M059J (cell line): ENCODE measurements at regions not wholly inside any gene's neighbourhood (a gene's known extent, or its start where the extent isn't known, plus 50 kb on each side); places are given as distances from the start of the nearest gene placed in this dataset.

ENCODE experiments used
- DNase-seq: peaks from one replicate; pipeline ENCODE4 v3.0.0-alpha.2; 2012; ENCODE audit warnings: low read depth

DNA sequence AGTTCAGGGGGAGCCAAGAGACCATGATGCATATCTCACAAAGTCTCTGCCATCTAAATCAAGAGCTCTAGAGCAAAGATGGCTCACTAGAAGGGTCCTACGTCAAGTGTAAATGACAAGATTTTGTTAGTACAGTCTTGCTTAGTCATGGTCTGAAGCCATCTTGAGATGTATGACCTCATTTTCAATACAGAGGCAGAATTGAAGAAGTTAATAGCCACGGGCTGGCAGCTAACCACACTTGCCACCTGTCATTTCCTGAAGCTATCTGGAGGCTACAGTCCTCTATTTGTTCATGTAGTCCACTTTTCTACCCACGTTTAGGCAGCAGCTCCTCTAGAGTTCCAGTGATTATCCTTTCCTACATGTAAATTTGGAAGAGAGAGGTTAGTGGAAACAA lies 231.7 kb upstream of the CDH12 start:
- no peak for DNase-seq

DNA sequence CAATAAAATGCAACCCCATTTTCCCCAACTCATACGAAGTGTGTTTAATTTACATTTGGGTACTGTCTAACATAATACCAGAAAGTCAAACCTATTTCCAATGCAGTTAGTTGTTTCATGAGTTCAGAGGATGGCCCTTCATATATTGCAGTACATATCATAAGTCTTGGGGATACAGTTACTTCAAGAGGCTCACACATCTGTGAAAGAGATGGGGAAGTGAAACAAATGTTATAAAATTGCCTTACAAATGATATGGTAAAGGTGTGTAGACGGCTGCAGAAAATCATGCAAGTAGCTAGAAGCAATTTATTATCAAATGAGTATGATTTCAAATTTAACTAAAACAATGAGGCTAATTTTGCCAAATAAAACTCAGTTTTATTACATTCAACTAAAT lies 219.0 kb upstream of the CDH12 start:
- DNase-seq, result no peak

DNA sequence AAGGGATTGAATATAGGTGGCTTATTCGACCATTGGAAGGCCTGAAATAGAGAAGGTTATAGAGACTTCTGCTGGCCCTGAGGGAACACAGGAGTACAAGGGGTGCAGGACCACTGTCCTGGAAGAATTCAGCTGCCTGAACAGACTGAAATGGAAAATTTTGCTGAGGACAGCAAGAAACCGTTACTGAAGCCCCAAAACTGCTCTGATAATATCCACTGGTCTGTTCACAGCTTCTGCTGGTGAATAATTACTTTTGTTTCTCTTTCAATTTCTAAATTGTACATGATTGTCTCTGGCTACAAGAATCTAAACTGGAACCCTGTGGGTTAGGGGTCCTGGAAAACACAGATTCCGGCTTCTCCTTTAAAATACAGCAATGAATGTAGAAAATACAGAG lies 218.5 kb upstream of the CDH12 start:
- no peak for DNase-seq

DNA sequence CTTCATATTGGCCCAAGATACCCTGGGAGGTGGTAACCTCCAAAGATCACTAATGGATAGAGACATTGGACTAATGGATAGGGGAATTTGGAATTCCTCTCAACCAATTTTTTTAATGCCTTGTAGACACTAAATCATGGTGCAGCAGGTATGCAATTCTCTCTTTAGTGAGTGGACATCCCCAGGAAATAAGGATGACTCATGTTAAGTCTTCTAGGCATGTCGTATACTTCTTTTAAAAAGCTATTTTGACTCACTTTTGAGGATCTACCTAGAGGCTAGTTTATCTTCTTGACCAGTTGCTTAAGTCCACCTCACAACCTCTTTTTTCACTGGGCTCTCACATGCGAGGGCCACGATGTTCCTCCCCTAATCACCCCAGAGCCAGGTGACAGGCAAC lies 211.6 kb upstream of the CDH12 start:
- no peak for DNase-seq

DNA sequence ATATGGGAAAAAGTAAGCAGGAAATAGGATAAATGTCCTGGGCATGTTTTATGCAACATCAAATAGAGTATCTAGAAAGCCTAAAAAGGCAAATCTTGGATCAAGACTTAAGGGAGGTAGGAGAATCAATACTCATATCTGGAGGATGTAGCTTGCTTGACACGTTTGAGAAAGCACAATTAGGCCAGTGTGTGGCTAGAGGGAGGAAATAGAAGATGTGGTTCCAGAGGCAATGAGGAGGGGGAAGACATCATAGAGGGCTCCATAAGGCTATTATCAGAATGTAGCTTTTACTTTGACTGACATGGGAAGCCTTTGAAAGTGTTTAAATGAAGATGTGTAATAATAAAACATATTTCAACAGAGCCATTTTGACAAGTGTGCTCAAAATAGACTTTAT lies 200.7 kb upstream of the CDH12 start:
- no peak for DNase-seq

DNA sequence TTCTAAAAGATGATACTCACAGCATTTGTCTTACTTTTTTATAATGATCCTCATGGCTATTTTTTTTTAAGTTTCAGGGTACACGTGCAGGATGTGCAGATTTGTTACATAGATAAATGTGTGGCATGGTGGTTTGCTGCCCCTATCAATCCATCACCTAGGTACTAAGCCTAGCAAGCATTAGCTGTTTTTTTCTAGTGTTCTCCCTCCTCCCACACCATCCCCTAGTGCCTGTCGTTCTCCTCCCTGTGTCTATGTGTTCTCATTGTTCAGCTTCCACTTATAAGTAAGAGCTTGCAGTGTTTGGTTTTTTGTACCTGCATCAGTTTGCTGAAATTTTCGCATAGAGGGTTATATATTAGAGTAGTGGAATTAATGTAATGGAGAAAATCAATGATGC lies 189.1 kb upstream of the CDH12 start:
- DNase-seq, result no peak

DNA sequence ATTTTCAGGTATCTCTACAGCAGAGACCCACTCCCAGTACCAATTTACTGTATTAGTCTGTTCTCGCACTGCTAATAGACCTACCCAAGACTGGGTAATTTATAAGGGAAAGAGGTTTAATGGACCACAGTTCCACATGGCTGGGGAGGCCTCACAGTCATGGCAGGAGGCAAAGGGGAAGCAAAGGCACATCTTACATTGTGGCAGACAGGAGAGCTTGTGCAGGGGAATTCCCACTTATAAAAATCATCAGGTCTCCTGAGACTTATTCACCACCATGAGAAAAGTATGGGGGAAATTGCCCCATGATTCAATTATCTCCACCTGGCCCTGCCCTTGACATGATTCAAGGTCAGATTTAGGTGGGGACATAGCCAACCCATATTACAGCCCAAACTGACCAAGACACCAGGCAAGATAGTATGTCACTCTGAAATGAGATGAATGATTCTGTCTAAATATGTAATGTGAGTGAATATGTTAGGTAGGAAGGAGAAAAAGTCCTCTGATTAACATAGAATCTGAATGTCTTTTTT lies 182.5 kb upstream of the CDH12 start:
- no peak for DNase-seq

DNA sequence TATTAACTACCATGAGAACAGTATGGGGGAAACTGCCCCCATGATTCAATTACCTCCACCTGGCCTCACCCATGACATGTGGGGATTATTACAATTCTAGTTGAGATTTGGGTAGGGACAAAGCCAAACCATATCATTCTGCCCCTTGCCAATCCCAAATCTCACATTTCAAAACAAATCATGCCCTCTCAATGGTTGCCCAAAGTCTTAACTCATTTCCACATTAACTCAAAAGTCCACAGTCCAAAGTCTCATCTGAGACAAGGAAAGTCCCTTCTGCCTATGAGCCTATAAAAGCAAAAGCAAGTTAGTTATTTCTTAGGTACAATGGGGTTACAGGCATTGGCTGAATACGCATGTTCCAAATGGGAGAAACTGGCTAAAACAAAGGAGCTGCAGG lies 180.7 kb upstream of the CDH12 start:
- DNase-seq, result no peak

DNA sequence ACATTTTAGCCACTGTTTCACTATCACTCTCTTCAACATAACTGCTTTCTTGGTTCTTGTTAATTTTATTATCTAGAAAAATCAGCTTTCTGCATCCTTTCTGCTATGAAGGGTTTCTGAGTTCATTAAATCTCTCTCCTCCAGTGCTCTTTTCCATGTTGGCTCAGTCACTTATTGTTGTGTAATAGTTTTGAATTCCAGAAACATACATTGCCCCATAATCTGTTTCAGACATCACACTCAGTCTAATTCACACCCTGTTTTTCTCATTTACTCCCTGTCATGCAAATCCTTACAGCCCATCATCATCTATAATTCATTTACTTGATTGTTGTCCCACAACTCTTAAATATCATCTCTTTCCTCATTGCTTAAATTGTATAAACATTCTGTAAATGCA lies 176.1 kb upstream of the CDH12 start:
- no peak for DNase-seq

DNA sequence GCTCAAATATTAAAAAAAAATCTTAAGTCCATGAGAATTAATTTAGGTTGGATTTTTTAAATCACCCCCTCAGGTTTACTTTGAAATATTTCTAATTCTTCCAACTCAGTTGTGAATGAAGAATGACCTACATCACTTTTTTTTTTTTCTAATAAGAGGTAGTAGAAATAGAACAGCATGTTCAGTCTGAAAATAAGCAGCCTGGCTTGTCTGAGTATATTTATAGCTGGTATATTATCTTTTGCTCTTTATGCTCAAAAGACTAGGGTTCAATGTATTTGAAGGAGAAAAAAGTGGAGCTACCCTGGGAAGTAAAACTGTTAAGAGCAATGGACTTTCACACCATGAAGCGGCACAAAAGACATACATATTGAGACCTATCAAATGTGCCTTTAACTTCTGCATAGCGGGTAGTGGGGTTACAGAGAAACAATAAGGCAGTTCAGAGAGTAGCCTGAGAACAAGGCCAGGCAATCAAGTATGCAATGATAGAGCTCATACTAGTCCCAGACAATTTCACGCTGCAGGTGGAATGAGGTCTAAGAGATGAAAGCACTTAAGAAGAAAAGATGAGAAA lies 175.4 kb upstream of the CDH12 start:
- no peak for DNase-seq

DNA sequence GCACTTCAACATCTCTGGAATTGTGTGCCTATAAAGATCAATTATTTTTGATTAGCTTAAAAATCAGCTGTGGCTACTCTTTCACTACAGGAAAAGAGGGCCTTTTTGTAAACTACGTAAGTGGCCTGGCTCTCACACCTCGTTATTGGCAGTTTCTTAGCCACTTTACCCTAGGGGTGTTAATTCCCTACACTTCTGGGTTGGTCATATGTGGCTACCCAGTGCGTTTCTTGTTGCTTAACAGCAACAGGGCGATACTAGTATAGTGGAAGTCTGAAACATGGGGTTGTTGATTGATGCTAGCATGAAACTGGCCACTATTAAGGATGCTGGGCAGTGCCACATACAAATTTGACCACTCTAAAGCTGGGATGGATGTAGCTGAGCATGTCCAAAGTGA lies 174.7 kb upstream of the CDH12 start:
- no peak for DNase-seq

DNA sequence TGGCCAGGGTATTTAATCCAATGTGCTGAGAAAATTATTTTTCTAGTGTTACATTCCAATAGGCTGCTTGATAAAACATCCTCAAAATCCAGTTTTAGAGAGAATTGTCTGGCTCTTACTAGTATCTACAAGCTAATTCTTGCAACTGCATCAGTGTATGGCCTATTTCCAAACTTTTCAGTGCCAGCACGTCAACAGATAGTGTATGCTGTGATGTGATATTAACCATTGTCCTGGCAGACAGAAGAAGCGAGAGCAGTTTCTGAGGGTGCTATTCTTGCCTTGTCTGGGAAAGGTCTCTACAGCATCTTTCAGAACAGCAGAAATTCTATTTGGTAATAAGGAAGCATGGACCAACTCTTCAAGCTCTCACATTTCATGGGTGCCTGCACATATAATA lies 174.2 kb upstream of the CDH12 start:
- no peak for DNase-seq

DNA sequence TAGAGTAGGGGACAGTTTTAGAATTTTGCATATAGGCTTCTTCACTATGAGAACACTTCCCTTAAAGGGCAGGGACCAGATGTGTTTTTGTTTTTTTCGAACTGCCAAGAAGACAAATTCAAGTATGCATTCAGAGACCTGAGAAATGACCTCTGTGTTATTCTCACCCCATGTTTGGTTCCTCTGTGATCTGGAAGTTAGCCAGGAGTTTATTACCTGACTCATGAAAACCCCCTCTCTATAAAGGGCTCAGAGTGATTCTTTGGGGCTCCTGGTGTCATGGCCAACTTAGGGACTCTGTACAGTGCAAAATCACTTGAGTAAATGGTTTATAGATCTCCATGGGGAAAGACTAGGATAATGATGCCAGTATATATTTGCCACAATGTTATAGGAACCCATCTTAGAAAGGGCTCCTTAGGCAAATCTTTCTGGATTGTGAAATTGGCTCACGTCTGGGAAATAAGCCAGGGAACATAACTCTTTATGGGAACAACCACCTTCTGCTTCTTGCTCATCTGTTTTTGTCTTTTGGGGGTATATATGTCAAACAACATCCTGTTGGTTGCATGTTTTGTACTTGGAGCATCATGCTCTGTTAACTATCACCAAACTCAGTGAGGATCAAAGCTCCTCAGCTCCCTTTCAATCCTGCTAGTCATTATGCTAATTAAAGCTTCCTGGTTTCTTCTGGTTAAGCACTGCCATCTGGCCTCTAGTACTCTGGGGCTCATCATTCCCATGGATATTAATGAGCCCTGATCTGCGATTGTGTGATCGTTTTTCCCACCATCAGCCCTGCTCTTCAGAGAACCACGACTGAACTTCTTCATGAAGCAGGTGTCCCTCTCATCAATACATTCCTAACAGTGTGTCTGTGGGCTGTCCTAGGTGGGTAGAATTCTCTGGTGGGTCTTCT lies 173.4 kb upstream of the CDH12 start:
- no peak for DNase-seq

DNA sequence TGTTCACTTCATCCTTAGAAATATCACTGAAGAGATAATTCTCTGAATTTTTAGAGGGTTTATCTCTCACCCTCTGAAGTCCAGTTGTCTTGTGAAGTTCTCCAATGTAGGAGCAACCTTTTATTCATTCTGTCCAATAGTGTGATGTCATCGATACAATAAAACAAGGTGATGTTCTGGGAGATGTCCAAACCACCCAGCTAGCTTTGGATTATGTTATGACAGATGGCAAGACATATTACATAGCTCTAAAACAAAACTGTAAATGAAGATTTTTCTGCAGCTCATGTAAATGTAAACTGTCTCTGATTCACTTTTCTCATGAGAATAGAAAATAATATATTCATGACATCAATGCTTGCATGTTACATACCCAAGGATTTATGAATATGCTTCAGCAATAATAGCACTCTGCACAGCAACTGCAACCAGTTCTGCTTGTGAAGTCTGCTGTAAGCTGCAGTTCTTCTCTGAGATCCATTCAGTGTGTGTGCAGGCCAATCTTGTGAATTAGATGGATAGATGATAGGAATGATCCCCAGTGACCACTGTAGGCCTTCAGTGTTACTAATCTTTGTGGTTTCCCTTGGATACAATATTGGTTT lies 172.6 kb upstream of the CDH12 start:
- DNase-seq, result no peak

DNA sequence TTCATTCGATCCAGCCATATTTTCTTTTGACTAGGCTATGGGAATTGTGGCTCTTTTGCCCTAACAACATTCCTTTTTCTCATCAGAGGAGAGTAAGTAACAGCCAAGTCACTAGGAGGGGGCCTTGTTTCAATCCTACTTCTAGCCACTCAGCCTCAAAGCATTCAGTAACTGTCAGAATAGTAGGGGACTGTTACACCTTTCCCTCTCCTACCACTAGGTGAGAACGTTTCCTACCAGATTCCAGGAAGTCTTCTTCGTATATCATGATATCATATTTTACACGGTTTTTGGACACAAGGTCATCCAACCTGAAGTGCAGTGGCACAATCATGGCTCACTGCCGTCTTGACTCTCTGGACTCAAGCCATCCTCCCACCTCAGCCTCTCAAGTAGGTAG lies 171.3 kb upstream of the CDH12 start:
- DNase-seq, result no peak

DNA sequence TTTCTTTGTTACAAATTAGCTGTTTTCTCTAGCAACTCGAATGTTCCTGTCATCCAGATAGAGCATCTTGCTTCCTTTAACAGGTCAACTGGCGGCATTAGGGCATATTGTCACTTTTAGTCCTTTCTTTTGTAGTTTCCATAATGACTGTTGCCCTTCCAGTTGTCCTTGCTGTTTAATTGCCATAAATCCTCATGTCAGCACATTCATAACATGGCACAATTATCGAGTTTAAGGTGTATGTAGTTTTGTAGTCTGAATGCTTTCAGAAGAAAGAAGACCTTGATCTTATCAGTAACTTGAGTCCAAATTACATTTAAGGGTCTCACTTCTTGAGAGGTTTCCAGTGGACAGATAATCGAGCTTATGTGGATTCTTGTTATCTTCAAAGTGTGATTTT lies 161.7 kb upstream of the CDH12 start:
- no peak for DNase-seq

DNA sequence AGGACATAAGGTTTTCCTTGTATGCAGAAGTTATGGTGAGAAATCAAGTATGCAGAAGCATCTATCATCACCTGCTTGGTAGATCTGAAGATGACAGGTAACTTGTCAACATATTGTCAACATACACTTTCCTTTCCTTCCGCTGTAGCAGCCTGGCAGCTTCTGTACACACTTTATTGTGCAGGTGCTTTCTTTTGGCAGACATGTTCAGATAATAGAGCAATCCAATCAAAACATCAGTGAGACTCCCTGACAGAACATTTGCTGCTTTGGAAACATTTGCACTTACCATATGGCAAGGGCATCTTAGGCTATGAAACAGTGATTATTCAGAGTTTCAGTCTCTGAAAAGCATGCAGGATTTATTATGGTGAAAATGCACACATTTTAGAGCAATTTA lies 161.1 kb upstream of the CDH12 start:
- no peak for DNase-seq

DNA sequence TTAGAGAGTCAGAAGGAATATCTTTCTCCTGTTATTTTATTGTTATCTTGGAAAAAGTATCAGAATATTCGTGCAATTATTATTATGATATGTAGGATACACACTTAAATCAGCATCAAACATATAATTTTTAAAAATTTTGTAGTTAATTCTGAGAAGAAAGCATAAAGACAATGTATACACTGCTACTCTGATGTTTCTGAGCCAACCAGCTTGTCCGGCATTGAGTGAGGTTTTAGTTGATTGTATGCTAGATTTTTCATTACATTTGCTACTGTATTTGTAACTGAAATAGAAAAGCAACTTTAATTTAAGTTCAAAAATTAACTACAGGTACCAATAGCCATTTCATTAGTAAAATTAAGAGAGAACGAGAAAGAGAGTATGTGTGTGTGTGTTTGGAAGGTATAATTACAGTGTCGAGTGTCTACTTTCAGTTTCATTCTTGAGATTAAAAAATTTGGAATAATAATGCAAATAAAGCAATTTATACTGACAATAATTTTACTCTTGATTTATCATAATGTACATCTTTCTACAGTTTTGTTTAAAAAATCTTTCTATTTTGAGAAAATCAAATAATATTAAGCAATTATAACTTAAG lies 160.4 kb upstream of the CDH12 start:
- no peak for DNase-seq

DNA sequence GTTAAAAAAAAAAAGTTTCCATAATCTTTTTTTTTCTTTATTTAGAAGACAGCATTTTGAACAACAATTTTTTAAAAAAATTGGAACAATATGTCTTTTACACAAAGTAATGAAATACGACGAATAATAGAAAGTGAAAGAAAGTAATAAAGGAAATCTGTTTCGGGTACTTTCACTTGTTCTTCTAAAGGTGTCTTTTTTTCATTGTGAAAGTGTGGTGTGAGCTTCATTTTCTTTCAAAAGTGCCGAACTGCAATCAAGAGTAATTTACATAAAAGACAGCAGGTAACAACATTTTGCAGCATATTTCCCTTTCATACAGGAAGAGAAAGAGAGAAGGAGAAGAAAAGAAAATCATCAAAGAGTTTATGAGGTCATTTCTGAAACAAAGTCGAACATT lies 159.7 kb upstream of the CDH12 start:
- DNase-seq, result no peak

DNA sequence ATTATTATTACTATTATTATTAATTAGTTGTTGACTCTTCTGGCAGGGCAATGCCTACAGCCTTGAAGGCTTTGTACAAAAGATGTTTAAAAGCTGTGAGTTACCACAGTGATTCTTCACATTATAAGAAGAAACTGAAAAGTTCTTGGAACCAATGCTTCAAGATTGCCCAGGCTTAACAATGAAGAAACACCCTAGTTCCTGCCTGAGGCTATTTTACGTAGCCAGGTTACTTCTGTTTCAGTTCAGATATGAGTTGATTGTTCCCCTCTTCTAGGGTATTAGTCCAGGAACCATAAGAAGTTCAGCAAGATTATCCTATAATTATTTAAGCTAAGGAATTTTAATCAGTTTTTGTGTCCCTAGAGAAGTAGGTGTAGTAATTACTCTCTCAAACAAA lies 154.6 kb upstream of the CDH12 start:
- no peak for DNase-seq

DNA sequence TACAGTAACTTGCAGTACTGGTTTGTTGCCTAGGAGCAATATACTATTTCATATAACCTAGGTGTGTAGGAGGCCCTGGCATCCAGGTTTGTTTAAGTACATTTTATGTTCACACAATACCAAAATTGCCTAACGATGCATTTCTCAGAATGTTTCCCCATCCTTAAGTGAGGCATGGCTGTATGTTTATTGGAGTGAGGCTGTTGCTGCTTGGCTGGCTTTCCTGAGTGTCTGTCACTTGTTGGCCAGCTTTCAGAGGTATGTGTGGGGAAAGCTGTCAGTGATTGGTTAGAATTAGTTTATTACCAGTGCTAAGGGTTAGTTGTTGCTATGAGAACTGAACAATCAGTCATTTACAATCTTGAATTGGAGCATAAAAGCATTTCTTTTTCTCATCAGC lies 154.1 kb upstream of the CDH12 start:
- DNase-seq, result no peak

DNA sequence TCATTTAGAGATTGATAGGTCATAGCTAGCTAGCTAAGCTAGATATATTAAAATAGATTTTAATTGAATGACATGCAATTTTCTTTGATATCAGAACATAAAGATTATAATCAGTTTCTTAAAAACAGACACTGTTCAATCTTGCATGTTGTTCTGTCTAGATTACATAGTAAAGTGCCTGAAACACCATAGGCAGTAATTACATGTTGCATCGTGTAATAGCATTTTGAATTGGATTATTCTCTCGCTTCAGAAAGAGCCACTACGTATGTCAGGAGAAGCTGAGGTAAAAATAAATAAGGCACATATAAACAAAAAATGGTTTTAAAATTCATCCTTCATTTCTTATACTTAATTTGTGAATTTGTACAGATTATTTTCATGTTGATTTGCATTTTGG lies 148.0 kb upstream of the CDH12 start:
- no peak for DNase-seq

DNA sequence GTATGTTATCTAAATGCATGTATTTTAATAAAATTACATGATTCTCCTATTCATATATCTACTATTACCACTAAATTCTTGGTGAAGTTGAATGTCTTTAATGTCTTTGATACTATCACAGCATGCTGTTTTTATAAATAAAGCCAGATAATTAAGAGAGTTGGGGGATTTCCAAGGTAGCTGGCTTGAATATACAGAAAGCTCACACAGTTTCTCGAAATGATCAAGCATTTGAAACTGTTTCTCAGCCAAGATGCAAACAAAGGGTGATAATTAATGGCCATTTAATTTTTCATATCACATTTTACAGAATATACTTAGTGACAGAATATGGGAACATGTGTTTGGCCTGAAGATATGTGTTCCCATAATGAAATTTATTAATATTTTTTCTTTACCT lies 145.6 kb upstream of the CDH12 start:
- DNase-seq, result no peak
